HCT116 (cell line): ENCODE measurements at regions not wholly inside any gene's neighbourhood (a gene's known extent, or its start where the extent isn't known, plus 50 kb on each side); places are given as distances from the start of the nearest gene placed in this dataset.

Experiments
- ATAC-seq: fragments of 200-7000 bp; cut with Tn5 transposase; 2 replicates; pipeline ENCODE4 v1.9.1; 2020; ENCODE audit warnings: mild to moderate bottlenecking, moderate library complexity
- BruUV-seq: library from RNA; stranded (reverse); fragments of 400-500 nt; replicated peaks from 2 replicates; lab custom pipeline; 2021; lab: Mats Ljungman, UMichigan
- CTCF ChIA-PET: fragments of 300-600 bp; sonication (Branson Sonifier 250); formaldehyde crosslinking; loops from one replicate; lab custom pipeline; 2021; ENCODE audit warnings: antibody characterized with exemption; lab: Charles Lee
- POLR2A ChIA-PET: fragments of 300-600, 350-600 bp; sonication (Branson Sonifier 250); formaldehyde crosslinking; loops from one replicate; lab custom pipeline; 2021; ENCODE audit warnings: antibody characterized with exemption; lab: Charles Lee
- RAD21 ChIA-PET, 2 experiments: fragments of 300-600 bp; sonication (Branson Sonifier 250); formaldehyde crosslinking; loops; one replicate each; lab custom pipeline; 2023; ENCODE audit warnings: low total read pairs in 2 of 2; ENCODE audit not compliant: uncharacterized antibody in 2 of 2, unreplicated experiment in 2 of 2, low non-redundant PET in 1 of 2; lab: Charles Lee
- DNase-seq: peaks from one replicate; pipeline ENCODE4 v3.0.0-alpha.2; 2010; ENCODE audit warnings: low read depth, low spot score
- H2AFZ ChIP-seq: fragments of 200-600 bp; shearing (Covaris generic), sonication (generic); 2 replicates; pipeline ENCODE4 v1.6.1; 2017; ENCODE audit warnings: low read depth, mixed run types, mixed read lengths, antibody characterized with exemption, low read length; ENCODE audit not compliant: poor library complexity, severe bottlenecking
- H3K27ac ChIP-seq: 2 replicates; pipeline ENCODE4 v1.5.1; 2012; ENCODE audit warnings: low read depth, low read length
- H3K27me3 ChIP-seq: fragments of 200-600 bp; sonication (generic); 2 replicates; pipeline ENCODE4 v1.6.1; 2016; ENCODE audit warnings: mixed run types, low read length, mixed read lengths; ENCODE audit not compliant: insufficient read depth
- H3K36me3 ChIP-seq, 2 experiments: fragments of 200-500 bp in 1 of 2; fragments of 200-600 bp in 1 of 2; sonication (Bioruptor generic) in 1 of 2; sonication (generic) in 1 of 2; 2 replicates each; pipeline versions ENCODE4 v1.5.1 to v1.6.1; 2014 to 2016; ENCODE audit warnings: low read length in 2 of 2, inconsistent platforms in 1 of 2, mixed read lengths in 1 of 2, mixed run types in 1 of 2; ENCODE audit not compliant: insufficient read depth in 2 of 2, control insufficient read depth in 1 of 2
- H3K4me1 ChIP-seq, 2 experiments: fragments of 200-600 bp in 1 of 2; sonication (generic) in 1 of 2; 2 replicates each; pipeline versions ENCODE4 v1.5.1 to v1.6.1; 2012 to 2017; ENCODE audit warnings: low read length in 2 of 2, inconsistent platforms in 1 of 2, mild to moderate bottlenecking in 1 of 2, mixed read lengths in 1 of 2, mixed run types in 1 of 2, moderate library complexity in 1 of 2; ENCODE audit not compliant: insufficient read depth in 2 of 2, control insufficient read depth in 1 of 2
- H3K4me2 ChIP-seq: fragments of 200-600 bp; sonication (generic); 2 replicates; pipeline ENCODE4 v1.6.1; 2017; ENCODE audit warnings: mixed run types, low read length, mixed read lengths
- H3K4me3 ChIP-seq, 2 experiments: fragments of 200-600 bp in 1 of 2; sonication (generic) in 1 of 2; replicated peaks in 1 of 2; 2 replicates each; pipeline ENCODE4 v1.5.1; 2011 to 2016; ENCODE audit warnings: low read length in 2 of 2, control low read depth in 1 of 2, low read depth in 1 of 2, mild to moderate bottlenecking in 1 of 2, mixed read lengths in 1 of 2, mixed run types in 1 of 2
- H3K79me2 ChIP-seq: fragments of 200-600 bp; sonication (generic); 2 replicates; pipeline ENCODE4 v1.6.1; 2017; ENCODE audit warnings: mild to moderate bottlenecking, mixed run types, low read length, moderate library complexity, mixed read lengths; ENCODE audit not compliant: insufficient read depth
- H3K9ac ChIP-seq: fragments of 200-600 bp; sonication (generic); 2 replicates; pipeline ENCODE4 v1.6.1; 2016; ENCODE audit warnings: low read length, mixed read lengths
- H3K9me2 ChIP-seq: fragments of 200-600 bp; sonication (generic), shearing (Covaris generic); 2 replicates; pipeline ENCODE4 v1.6.1; 2017; ENCODE audit warnings: mixed run types, mild to moderate bottlenecking, moderate library complexity; ENCODE audit not compliant: insufficient read depth
- H3K9me3 ChIP-seq, 2 experiments: fragments of 200-500 bp in 1 of 2; fragments of 200-600 bp in 1 of 2; sonication (Bioruptor generic) in 1 of 2; sonication (generic) in 1 of 2; 2 replicates each; pipeline ENCODE4 v1.6.1; 2014 to 2017; ENCODE audit warnings: low read length in 2 of 2, mixed read lengths in 2 of 2, inconsistent platforms in 1 of 2, low read depth in 1 of 2, mild to moderate bottlenecking in 1 of 2, mixed run types in 1 of 2, moderate library complexity in 1 of 2; ENCODE audit not compliant: control insufficient read depth in 1 of 2, insufficient read depth in 1 of 2
- H4K20me1 ChIP-seq: fragments of 200-600 bp; sonication (generic), shearing (Covaris generic); 2 replicates; pipeline ENCODE4 v1.6.1; 2017; ENCODE audit warnings: mixed run types, mild to moderate bottlenecking, moderate library complexity; ENCODE audit not compliant: insufficient read depth
- CBX3 ChIP-seq: IDR thresholded peaks from 2 replicates; pipeline ENCODE4 v1.6.1; 2012; ENCODE audit warnings: low read depth
- EZH2phosphoT487 ChIP-seq: fragments of 200-600 bp; IDR thresholded peaks from 2 replicates; pipeline ENCODE4 v1.6.1; 2018; ENCODE audit warnings: antibody characterized with exemption, borderline replicate concordance
- FOSL1 ChIP-seq: IDR thresholded peaks from 2 replicates; pipeline ENCODE4 v1.6.1; 2012; ENCODE audit warnings: low read depth
- JUND ChIP-seq: IDR thresholded peaks from 2 replicates; pipeline ENCODE4 v1.6.1; 2012
- POLR2A ChIP-seq: IDR thresholded peaks from 2 replicates; pipeline ENCODE4 v1.7.0; 2011; ENCODE audit warnings: borderline replicate concordance; ENCODE audit not compliant: insufficient read depth, insufficient read length; ENCODE audit errors: extremely low read depth
- POLR2AphosphoS5 ChIP-seq: IDR thresholded peaks from 2 replicates; pipeline ENCODE4 v1.6.1; 2011; ENCODE audit warnings: mild to moderate bottlenecking, low read depth, low read length, moderate library complexity
- SP1 ChIP-seq: IDR thresholded peaks from 2 replicates; pipeline ENCODE4 v1.6.1; 2012; ENCODE audit warnings: low read depth
- TCF7L2 ChIP-seq: IDR thresholded peaks from 2 replicates; pipeline ENCODE4 v1.7.0; 2011; ENCODE audit warnings: borderline replicate concordance, inconsistent platforms; ENCODE audit not compliant: insufficient read depth, insufficient read length; ENCODE audit errors: extremely low read depth
- YY1 ChIP-seq: IDR thresholded peaks from 2 replicates; pipeline ENCODE4 v1.6.1; 2011; ENCODE audit warnings: low read length, low read depth, moderate library complexity, mild to moderate bottlenecking; ENCODE audit not compliant: insufficient replicate concordance; ENCODE audit errors: extremely low read depth
- intact Hi-C: fragments of 100-400 bp; cut with micrococcal nuclease; formaldehyde crosslinking; loops from 2 replicates; pipeline ENCODE4 v1.10.0; 2022
- TF ChIP-seq, protein P1 (sequence below): IDR thresholded peaks from 2 replicates; pipeline ENCODE4 v1.6.1; 2012
- TF ChIP-seq, protein P2 (sequence below), 3 experiments: fragments of 200-600 bp in 1 of 3; sonication (generic) in 1 of 3; IDR thresholded peaks in 2 of 3; conservative IDR thresholded peaks in 1 of 3; 2 replicates each; pipeline ENCODE4 v1.5.1; 2012 to 2017; ENCODE audit warnings: low read depth in 2 of 3, low read length in 2 of 3, antibody characterized with exemption in 1 of 3, borderline replicate concordance in 1 of 3, control low read depth in 1 of 3, mild to moderate bottlenecking in 1 of 3, mixed read lengths in 1 of 3, mixed run types in 1 of 3, moderate library complexity in 1 of 3; ENCODE audit not compliant: insufficient read depth in 1 of 3

DNA sequence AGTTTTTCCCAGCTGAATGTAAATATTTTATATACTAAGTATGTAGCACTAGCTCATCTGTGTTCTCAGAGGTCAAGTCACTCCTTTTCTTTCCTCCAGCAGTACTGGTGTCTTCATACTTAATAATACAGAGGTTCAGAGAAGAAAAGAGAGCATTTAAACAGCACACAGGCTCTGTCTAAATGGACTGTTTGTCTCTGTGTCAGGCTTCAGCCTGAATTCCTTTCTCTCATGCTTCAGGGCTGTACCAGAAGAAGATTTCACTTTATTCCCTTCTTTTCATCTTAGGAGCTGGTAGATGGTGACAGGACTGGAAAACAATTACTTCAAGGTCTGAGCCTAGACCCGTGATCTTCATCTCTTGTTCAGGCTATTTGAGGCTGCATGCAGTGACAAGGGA, 51.4 kb upstream of the LYZL2 start:
- Histone ChIP-seq H3K9me3 (no peaks in the 10 kb centered on the region), H3K27me3 (peaks cover 5% of the 10 kb centered on the region; the same call in 1 of the 2 replicates), H4K20me1 (no peaks in the 10 kb centered on the region), H3K9ac (no peak overlapping the region), H2AFZ (peak overlapping the region; percentile 17), H3K36me3 (no peaks in the 10 kb centered on the region), H3K79me2 (no peaks in the 10 kb centered on the region), H3K9me2 (no peaks in the 10 kb centered on the region), H3K4me2 (no peak overlapping the region), H3K4me3 (no peak overlapping the region), H3K27ac (no peak overlapping the region), H3K4me1 (peaks cover 9 to 16% of the 10 kb centered on the region in 2 experiments)
- intact Hi-C loops = no loop called here
- ChIA-PET CTCF (interaction anchor here (1.2 kb wide), 1 partner anchor 10 kb away, joined by 5 read pairs; no protein-coding TSS in a partner anchor), POLR2A (no interaction called here), RAD21 (no interaction called here)
- TF ChIP-seq FOSL1 = no peak
- TF ChIP-seq CBX3 = no peak
- TF ChIP-seq YY1 = no peak
- TF ChIP-seq SP1 = no peak
- no peak for TF ChIP-seq POLR2A
- TF ChIP-seq TCF7L2 = no peak
- TF ChIP-seq EZH2phosphoT487 = no peak
- TF ChIP-seq, protein P1, sequence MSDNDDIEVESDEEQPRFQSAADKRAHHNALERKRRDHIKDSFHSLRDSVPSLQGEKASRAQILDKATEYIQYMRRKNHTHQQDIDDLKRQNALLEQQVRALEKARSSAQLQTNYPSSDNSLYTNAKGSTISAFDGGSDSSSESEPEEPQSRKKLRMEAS = no peak
- no peak for TF ChIP-seq JUND
- no peak for TF ChIP-seq POLR2AphosphoS5
- TF ChIP-seq, protein P2, sequence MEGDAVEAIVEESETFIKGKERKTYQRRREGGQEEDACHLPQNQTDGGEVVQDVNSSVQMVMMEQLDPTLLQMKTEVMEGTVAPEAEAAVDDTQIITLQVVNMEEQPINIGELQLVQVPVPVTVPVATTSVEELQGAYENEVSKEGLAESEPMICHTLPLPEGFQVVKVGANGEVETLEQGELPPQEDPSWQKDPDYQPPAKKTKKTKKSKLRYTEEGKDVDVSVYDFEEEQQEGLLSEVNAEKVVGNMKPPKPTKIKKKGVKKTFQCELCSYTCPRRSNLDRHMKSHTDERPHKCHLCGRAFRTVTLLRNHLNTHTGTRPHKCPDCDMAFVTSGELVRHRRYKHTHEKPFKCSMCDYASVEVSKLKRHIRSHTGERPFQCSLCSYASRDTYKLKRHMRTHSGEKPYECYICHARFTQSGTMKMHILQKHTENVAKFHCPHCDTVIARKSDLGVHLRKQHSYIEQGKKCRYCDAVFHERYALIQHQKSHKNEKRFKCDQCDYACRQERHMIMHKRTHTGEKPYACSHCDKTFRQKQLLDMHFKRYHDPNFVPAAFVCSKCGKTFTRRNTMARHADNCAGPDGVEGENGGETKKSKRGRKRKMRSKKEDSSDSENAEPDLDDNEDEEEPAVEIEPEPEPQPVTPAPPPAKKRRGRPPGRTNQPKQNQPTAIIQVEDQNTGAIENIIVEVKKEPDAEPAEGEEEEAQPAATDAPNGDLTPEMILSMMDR (IDR thresholded peaks at IDR 0.05 in 2 of 3, conservative IDR thresholded peaks at IDR 0.05 in 1 of 3; ENCODE audit: borderline replicate concordance in 1 of 3, insufficient read depth in 1 of 3, low read depth in 2 of 3, low read length in 2 of 3) = no peak
- ATAC-seq (no peak), DNase-seq (no peak)
- no TSS peak for BruUV-seq
